Progenitor cell of endocrine pancreas (in vitro differentiated cells): ENCODE measurements at regions not wholly inside any gene's neighbourhood (a gene's known extent, or its start where the extent isn't known, plus 50 kb on each side); places are given as distances from the start of the nearest gene placed in this dataset.

Experiments used
- DNase-seq: peaks from one replicate; pipeline ENCODE4 v3.0.0; 2021; ENCODE audit warnings: low spot score; ENCODE audit not compliant: unreplicated experiment
- H3K27ac Mint-ChIP-seq: 2 replicates; pipeline ENCODE4 v1.8.0; 2021; ENCODE audit warnings: mild to moderate bottlenecking, moderate library complexity, mixed read lengths
- H3K27me3 Mint-ChIP-seq: 2 replicates; pipeline ENCODE4 v1.8.0; 2021; ENCODE audit warnings: mixed read lengths
- H3K36me3 Mint-ChIP-seq: 2 replicates; pipeline ENCODE4 v1.8.0; 2022; ENCODE audit warnings: mixed read lengths; ENCODE audit not compliant: insufficient read depth
- H3K4me1 Mint-ChIP-seq: 2 replicates; pipeline ENCODE4 v1.8.0; 2021; ENCODE audit warnings: low read depth, mixed read lengths
- H3K4me3 Mint-ChIP-seq: 2 replicates; pipeline ENCODE4 v1.8.0; 2021; ENCODE audit warnings: low read depth, mild to moderate bottlenecking, moderate library complexity, mixed read lengths
- H3K9me3 Mint-ChIP-seq: 2 replicates; pipeline ENCODE4 v1.8.0; 2021; ENCODE audit warnings: low read depth, mixed read lengths
- TF ChIP-seq, protein P1 (sequence below): fragments of 200-600 bp; sonication (generic); IDR thresholded peaks from one replicate; pipeline ENCODE4 v1.5.0; 2021; ENCODE audit warnings: antibody characterized with exemption, mild to moderate bottlenecking; ENCODE audit not compliant: unreplicated experiment

DNA sequence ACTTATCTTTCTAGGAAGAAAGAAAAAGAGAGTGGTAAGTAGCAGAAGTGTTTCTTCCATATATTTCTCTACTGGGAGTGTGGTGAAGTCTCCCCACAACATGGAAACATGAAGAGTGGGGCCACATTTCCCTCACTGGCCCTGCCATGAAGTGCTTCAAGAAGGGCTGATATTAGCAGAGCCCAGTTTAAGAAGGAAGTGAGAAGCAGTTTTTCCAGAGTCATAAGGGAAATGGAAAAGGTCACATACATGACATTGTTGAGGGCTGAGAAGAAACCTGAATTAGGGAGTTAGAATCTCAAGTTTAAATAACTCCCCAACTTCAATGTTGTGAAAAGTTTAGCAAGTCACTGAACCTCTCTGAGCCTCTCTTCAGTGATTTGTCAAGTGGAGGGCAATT lies 171.9 kb upstream of the RBPJ start:
- peaks cover 3% of the 10 kb centered on the region for H3K27me3 Mint-ChIP-seq
- H3K4me3 Mint-ChIP-seq, result no peak overlapping the region
- DNase-seq, result no peak
- TF ChIP-seq, protein P1, sequence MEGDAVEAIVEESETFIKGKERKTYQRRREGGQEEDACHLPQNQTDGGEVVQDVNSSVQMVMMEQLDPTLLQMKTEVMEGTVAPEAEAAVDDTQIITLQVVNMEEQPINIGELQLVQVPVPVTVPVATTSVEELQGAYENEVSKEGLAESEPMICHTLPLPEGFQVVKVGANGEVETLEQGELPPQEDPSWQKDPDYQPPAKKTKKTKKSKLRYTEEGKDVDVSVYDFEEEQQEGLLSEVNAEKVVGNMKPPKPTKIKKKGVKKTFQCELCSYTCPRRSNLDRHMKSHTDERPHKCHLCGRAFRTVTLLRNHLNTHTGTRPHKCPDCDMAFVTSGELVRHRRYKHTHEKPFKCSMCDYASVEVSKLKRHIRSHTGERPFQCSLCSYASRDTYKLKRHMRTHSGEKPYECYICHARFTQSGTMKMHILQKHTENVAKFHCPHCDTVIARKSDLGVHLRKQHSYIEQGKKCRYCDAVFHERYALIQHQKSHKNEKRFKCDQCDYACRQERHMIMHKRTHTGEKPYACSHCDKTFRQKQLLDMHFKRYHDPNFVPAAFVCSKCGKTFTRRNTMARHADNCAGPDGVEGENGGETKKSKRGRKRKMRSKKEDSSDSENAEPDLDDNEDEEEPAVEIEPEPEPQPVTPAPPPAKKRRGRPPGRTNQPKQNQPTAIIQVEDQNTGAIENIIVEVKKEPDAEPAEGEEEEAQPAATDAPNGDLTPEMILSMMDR, result no peak
- H3K4me1 Mint-ChIP-seq, result peaks cover 12% of the 10 kb centered on the region
- no peak overlapping the region for H3K27ac Mint-ChIP-seq
- H3K9me3 Mint-ChIP-seq, result no peaks in the 10 kb centered on the region
- H3K36me3 Mint-ChIP-seq, result no peaks in the 10 kb centered on the region

DNA sequence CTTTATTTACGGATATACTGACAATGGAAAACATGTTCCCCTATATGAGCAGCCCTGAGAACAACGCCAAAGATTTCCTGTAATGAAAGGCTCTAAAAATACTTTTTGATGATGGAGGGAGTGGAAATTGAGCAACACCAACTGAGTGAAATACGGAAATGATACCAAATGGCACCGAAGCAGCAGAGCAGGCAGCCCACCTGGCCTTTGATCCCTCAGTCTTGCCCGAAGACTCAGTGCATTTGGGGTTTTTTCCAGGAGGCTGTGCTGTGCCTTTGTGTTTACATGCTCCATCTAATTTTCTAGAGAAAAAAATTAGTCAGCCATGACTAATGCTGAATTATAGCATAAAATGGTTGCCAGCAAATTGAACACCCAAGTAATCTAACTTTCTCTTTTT lies 169.9 kb upstream of the RBPJ start:
- DNase-seq, result no peak
- no peaks in the 10 kb centered on the region for H3K9me3 Mint-ChIP-seq
- no peak overlapping the region for H3K27ac Mint-ChIP-seq
- no peaks in the 10 kb centered on the region for H3K36me3 Mint-ChIP-seq
- TF ChIP-seq, protein P1, result no peak
- peaks cover 5% of the 10 kb centered on the region for H3K4me1 Mint-ChIP-seq
- H3K27me3 Mint-ChIP-seq, result peaks cover 3% of the 10 kb centered on the region
- H3K4me3 Mint-ChIP-seq, result no peak overlapping the region

DNA sequence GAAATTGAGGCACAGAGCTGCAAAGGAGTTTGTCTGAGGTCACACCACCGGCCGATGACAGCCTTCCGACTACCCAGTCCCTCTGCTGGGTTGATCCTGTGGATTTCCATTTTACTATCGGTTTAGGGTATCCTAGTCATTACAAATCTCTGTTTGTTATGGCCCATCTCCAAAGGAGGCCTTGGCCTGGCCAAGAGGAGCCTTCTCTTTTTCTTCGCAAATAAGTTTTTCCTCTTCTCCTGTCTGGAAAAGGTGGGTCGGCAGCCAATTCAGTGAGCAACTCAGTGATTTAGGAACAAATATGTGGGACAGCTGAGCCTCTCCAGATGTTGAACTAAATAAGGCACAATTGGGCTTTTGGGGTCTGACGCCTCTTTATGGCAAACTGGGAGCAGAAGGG lies 169.2 kb upstream of the RBPJ start:
- H3K4me3 Mint-ChIP-seq, result no peak overlapping the region
- H3K36me3 Mint-ChIP-seq, result no peaks in the 10 kb centered on the region
- no peak overlapping the region for H3K27ac Mint-ChIP-seq
- DNase-seq, result no peak
- peaks cover 3% of the 10 kb centered on the region for H3K27me3 Mint-ChIP-seq
- H3K9me3 Mint-ChIP-seq, result no peaks in the 10 kb centered on the region
- TF ChIP-seq, protein P1, result no peak
- H3K4me1 Mint-ChIP-seq, result peaks cover 5% of the 10 kb centered on the region

DNA sequence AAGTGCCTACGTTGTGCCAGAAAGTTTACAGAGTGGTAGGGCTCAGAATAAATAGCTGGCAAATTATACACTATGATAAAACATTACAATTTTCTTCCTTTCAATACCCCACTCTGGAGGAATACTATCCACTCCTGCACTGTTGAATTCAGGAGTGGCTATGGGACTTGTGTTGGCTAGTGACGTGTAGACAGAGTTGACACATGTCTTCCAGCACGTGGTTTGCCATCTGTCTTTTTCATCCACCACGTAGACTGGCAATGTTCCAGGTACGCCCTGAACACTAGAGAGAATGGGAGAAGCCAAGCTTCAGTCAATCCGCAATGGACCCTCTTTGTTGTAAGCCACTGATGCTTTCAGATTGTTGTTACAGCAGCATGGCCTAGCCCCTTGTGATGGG lies 168.8 kb upstream of the RBPJ start:
- Mint-ChIP-seq H3K4me1 (peaks cover 5% of the 10 kb centered on the region), H3K9me3 (no peaks in the 10 kb centered on the region), H3K36me3 (no peaks in the 10 kb centered on the region), H3K27ac (no peak overlapping the region), H3K4me3 (no peak overlapping the region), H3K27me3 (peaks cover 3% of the 10 kb centered on the region)
- no peak for DNase-seq
- TF ChIP-seq, protein P1, result no peak

DNA sequence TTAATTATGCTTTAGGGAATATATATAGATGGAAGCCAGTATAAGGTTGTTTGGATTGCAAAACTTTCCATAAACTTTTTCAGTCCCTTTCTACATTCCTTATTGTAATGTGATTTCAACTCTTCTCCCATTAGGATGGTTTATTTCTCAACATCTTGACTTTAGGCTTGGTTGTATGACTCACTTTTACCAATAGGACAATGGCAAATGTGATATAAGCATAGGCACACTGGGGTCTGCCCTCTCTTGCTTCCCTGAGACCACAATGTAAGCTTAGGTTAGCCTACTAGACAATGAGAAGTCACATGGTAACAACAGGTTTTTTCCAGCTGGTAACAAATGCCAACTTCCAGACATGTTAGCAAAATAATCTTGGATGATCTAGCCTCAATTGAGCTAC lies 163.3 kb upstream of the RBPJ start:
- Mint-ChIP-seq H3K27ac (no peak overlapping the region), H3K27me3 (no peaks in the 10 kb centered on the region), H3K9me3 (peaks cover 4% of the 10 kb centered on the region), H3K36me3 (no peaks in the 10 kb centered on the region), H3K4me1 (peaks cover 10% of the 10 kb centered on the region), H3K4me3 (no peak overlapping the region)
- no peak for DNase-seq
- TF ChIP-seq, protein P1, result no peak

DNA sequence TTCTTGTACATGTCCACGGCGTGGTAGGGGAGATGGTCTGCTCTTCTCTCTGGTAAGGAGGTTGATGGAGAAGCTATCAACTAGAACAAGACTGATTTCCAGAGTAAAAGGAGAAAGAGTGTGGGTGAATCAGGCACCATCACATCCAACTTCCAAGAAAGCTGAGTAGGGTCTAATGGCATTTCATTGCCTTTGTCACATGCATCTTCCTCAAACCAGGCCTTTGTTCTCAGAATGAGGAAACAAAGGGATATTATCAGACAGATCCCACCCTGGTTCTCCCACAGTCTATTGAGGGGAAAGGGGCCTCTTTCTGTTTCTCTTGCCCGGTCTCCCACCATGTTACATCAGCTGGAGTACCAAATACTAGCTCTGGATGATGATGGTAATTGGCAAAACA lies 160.2 kb upstream of the RBPJ start:
- H3K36me3 Mint-ChIP-seq, result no peaks in the 10 kb centered on the region
- TF ChIP-seq, protein P1, result no peak
- DNase-seq, result no peak
- no peak overlapping the region for H3K27ac Mint-ChIP-seq
- no peaks in the 10 kb centered on the region for H3K27me3 Mint-ChIP-seq
- H3K4me3 Mint-ChIP-seq, result no peak overlapping the region
- H3K9me3 Mint-ChIP-seq, result peaks cover 4% of the 10 kb centered on the region
- H3K4me1 Mint-ChIP-seq, result peaks cover 11% of the 10 kb centered on the region
